Brain microvascular endothelial cell (primary cell): ENCODE measurements at regions not wholly inside any gene's neighbourhood (a gene's known extent, or its start where the extent isn't known, plus 50 kb on each side); places are given as distances from the start of the nearest gene placed in this dataset.

Experiments
- DNase-seq: peaks from one replicate; pipeline ENCODE4 v3.0.0-alpha.2; 2020
- H3K27ac ChIP-seq: fragments of 250-450 bp; sonication (Bioruptor Pico); 2 replicates; pipeline ENCODE4 v1.5.1; 2020; ENCODE audit warnings: mild to moderate bottlenecking, moderate library complexity
- H3K27me3 ChIP-seq: fragments of 250-450 bp; sonication (Bioruptor Pico); replicated peaks from 2 replicates; pipeline ENCODE4 v1.5.1; 2020; ENCODE audit warnings: mild to moderate bottlenecking
- H3K36me3 ChIP-seq: fragments of 250-450 bp; sonication (Bioruptor Pico); replicated peaks from 2 replicates; pipeline ENCODE4 v1.5.1; 2020; ENCODE audit warnings: mild to moderate bottlenecking
- H3K4me3 ChIP-seq: 2 replicates; pipeline ENCODE4 v1.5.1; 2011; ENCODE audit warnings: low read depth, mild to moderate bottlenecking, control low read depth, low read length, moderate library complexity
- CTCF ChIP-seq: IDR thresholded peaks from 2 replicates; pipeline ENCODE4 v1.5.1; 2011; ENCODE audit warnings: low read depth, mild to moderate bottlenecking, moderate library complexity, low read length, control low read depth, inconsistent platforms; ENCODE audit errors: missing control alignments
- in situ Hi-C: cut with HindIII; loops from 2 replicates; pipeline ENCODE4 v1.10.0; 2017; ENCODE audit warnings: low sequenced_read_pairs, low pct_ligation_motif_present

GRCh38 chr22:48538291-48538820 lies 1289.3 kb downstream of the BRD1 start:
- Histone ChIP-seq H3K36me3 (no peaks in the 10 kb centered on the region), H3K4me3 (no peak overlapping the region), H3K27me3 (no peaks in the 10 kb centered on the region), H3K27ac (no peak overlapping the region)
- no peak for DNase-seq
- TF ChIP-seq CTCF: no peak
- in situ Hi-C loops: no loop called here

DNA sequence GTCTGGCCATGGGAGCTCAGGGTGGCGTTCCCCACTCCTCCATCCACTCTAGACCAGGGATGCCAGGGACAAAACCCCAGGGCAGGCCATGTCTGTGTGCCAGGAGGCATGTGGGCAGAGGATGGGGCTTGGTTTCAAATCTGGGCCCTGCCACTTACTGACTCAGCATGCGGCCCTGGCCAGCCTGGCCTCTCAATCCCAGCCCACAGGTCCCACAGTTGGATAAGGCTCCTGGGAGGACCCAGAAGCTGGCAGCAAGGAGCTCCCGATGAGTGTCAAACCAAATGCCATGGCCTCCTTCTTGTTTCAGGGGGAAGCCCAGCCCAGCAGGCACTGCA lies 1290.4 kb downstream of the BRD1 start:
- no peak overlapping the region for H3K4me3 ChIP-seq
- DNase-seq: no peak
- H3K27me3 ChIP-seq: no peaks in the 10 kb centered on the region
- no peaks in the 10 kb centered on the region for H3K36me3 ChIP-seq
- in situ Hi-C loops: no loop called here
- H3K27ac ChIP-seq: no peak overlapping the region
- TF ChIP-seq CTCF: no peak

GRCh38 chr22:48536541-48537342 lies 1290.9 kb downstream of the BRD1 start:
- in situ Hi-C loops: no loop called here
- Histone ChIP-seq H3K4me3 (no peak overlapping the region), H3K27me3 (no peaks in the 10 kb centered on the region), H3K27ac (no peak overlapping the region), H3K36me3 (no peaks in the 10 kb centered on the region)
- TF ChIP-seq CTCF: no peak
- DNase-seq: no peak

GRCh38 chr22:48535868-48536540 lies 1291.7 kb downstream of the BRD1 start:
- no peaks in the 10 kb centered on the region for H3K36me3 ChIP-seq
- H3K4me3 ChIP-seq: no peak overlapping the region
- H3K27me3 ChIP-seq: no peaks in the 10 kb centered on the region
- DNase-seq: no peak
- no peak for TF ChIP-seq CTCF
- no peak overlapping the region for H3K27ac ChIP-seq
- in situ Hi-C loops: no loop called here

- H3K27ac ChIP-seq: no peak overlapping the region
- no peaks in the 10 kb centered on the region for H3K36me3 ChIP-seq
- no peaks in the 10 kb centered on the region for H3K27me3 ChIP-seq
- no peak for DNase-seq
- TF ChIP-seq CTCF: no peak
- in situ Hi-C loops: no loop called here
- H3K4me3 ChIP-seq: no peak overlapping the region
Observed at GRCh38 chr22:48534395-48534958, 1293.2 kb downstream of the BRD1 start.
